Esophagus muscularis mucosa (tissue), 3 donors: ENCODE measurements at regions not wholly inside any gene's neighbourhood (a gene's known extent, or its start where the extent isn't known, plus 50 kb on each side); places are given as distances from the start of the nearest gene placed in this dataset.

Source experiments
- CTCF ChIP-seq, 3 experiments: fragments of 200-600 bp in 2 of 3; fragments of 450-650 bp in 1 of 3; sonication (generic) in 2 of 3; IDR thresholded peaks; one replicate each; pipeline ENCODE4 v1.5.1; 2017 to 2019; ENCODE audit warnings: antibody characterized with exemption in 3 of 3, mild to moderate bottlenecking in 2 of 3, moderate library complexity in 1 of 3
- POLR2A ChIP-seq: fragments of 450-650 bp; IDR thresholded peaks from one replicate; pipeline ENCODE4 v1.6.1; 2017; ENCODE audit warnings: antibody characterized with exemption, moderate library complexity, mild to moderate bottlenecking, low read depth
- POLR2AphosphoS5 ChIP-seq, 2 donors: sonication (generic); formaldehyde crosslinking; IDR thresholded peaks; one replicate each; pipeline ENCODE4 v1.6.1; 2017; ENCODE audit warnings: antibody characterized with exemption in 2 of 2

- TF ChIP-seq POLR2A (no peak), POLR2AphosphoS5 (IDR thresholded peaks at IDR 0.05) (no peak), CTCF (IDR thresholded peaks at IDR 0.05) (no peak)
Measured at GRCh38 chr14:80100681-80101080, 110.6 kb downstream of the DIO2 start.
